NT2/D1 (cell line): ENCODE measurements at regions not wholly inside any gene's neighbourhood (a gene's known extent, or its start where the extent isn't known, plus 50 kb on each side); places are given as distances from the start of the nearest gene placed in this dataset.

Experiments
- DNase-seq: peaks from one replicate; pipeline ENCODE4 v3.0.0-alpha.2; 2011; ENCODE audit warnings: low read depth, low spot score
- H3K27me3 ChIP-seq: 2 replicates; pipeline ENCODE4 v1.6.0; 2011; ENCODE audit warnings: mild to moderate bottlenecking; ENCODE audit not compliant: insufficient read length, insufficient read depth
- H3K36me3 ChIP-seq: 2 replicates; pipeline ENCODE4 v1.6.1; 2011; ENCODE audit warnings: mild to moderate bottlenecking, low read length, mixed read lengths; ENCODE audit not compliant: insufficient read depth, insufficient read length
- H3K4me1 ChIP-seq: 2 replicates; pipeline ENCODE4 v1.5.1; 2011; ENCODE audit not compliant: insufficient read depth, insufficient read length
- H3K4me3 ChIP-seq: 2 replicates; pipeline ENCODE4 v1.5.1; 2011; ENCODE audit warnings: low read depth; ENCODE audit not compliant: insufficient read length
- H3K9ac ChIP-seq: 2 replicates; pipeline ENCODE4 v1.6.0; 2011; ENCODE audit warnings: low read depth; ENCODE audit not compliant: insufficient read length
- H3K9me3 ChIP-seq: 2 replicates; pipeline ENCODE4 v1.5.1; 2011; ENCODE audit warnings: mild to moderate bottlenecking, low read length; ENCODE audit not compliant: insufficient read depth
- SUZ12 ChIP-seq: IDR thresholded peaks from 2 replicates; pipeline ENCODE4 v1.6.1; 2011; ENCODE audit not compliant: insufficient read length, insufficient read depth; ENCODE audit errors: extremely low read depth
- YY1 ChIP-seq: IDR thresholded peaks from 2 replicates; pipeline ENCODE4 v1.6.1; 2011; ENCODE audit not compliant: insufficient read length, insufficient read depth
- ZNF274 ChIP-seq: IDR thresholded peaks from 2 replicates; pipeline ENCODE4 v1.6.1; 2011; ENCODE audit warnings: mild to moderate bottlenecking, low read depth, low read length

GRCh38 chr5:128007939-128008338 is 75.6 kb upstream of the SLC12A2 start:
- TF ChIP-seq YY1: no peak
- TF ChIP-seq ZNF274: no peak
- TF ChIP-seq SUZ12: no peak
- Histone ChIP-seq H3K4me3 (no peak overlapping the region), H3K9me3 (no peaks in the 10 kb centered on the region), H3K9ac (no peak overlapping the region), H3K36me3 (no peaks in the 10 kb centered on the region), H3K4me1 (no peaks in the 10 kb centered on the region), H3K27me3 (no peaks in the 10 kb centered on the region)
- no peak for DNase-seq

GRCh38 chr5:128009403-128009802 is 74.2 kb upstream of the SLC12A2 start:
- H3K9ac ChIP-seq: no peak overlapping the region
- TF ChIP-seq ZNF274 (no peak), YY1 (no peak), SUZ12 (no peak)
- peak; percentile 18 for DNase-seq
- H3K36me3 ChIP-seq: no peaks in the 10 kb centered on the region
- no peak overlapping the region for H3K4me3 ChIP-seq
- no peaks in the 10 kb centered on the region for H3K4me1 ChIP-seq
- H3K27me3 ChIP-seq: no peaks in the 10 kb centered on the region
- no peaks in the 10 kb centered on the region for H3K9me3 ChIP-seq

DNA sequence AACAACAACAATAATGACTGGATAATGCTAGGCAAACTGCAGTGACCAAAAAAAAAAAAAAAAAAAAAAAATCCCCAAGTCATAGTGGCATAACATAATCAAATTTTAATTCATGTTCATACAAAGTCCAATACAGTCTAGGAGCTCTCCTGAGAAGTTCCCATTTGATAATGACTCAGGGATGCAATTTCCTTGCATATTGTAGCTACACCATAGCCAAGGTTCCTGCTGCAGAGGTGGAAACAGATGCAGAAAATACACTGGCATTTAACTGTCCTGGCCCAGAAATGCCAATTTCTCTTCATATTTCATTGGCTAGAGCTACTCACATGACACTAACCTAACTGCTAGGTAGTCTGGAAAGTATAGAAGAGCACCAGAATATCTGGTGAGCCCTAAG is 72.2 kb upstream of the SLC12A2 start:
- H3K36me3 ChIP-seq: no peaks in the 10 kb centered on the region
- TF ChIP-seq SUZ12 (no peak), ZNF274 (no peak), YY1 (no peak)

GRCh38 chr5:128014578-128014977 is 69.0 kb upstream of the SLC12A2 start:
- no peak overlapping the region for H3K9ac ChIP-seq
- TF ChIP-seq ZNF274: no peak
- no peak for TF ChIP-seq SUZ12
- no peak for TF ChIP-seq YY1
- H3K36me3 ChIP-seq: no peaks in the 10 kb centered on the region
- no peaks in the 10 kb centered on the region for H3K27me3 ChIP-seq
- H3K9me3 ChIP-seq: no peaks in the 10 kb centered on the region
- DNase-seq: no peak
- no peak overlapping the region for H3K4me3 ChIP-seq
- no peaks in the 10 kb centered on the region for H3K4me1 ChIP-seq

More for the DNA sequence above, 72.2 kb upstream of the SLC12A2 start:
- no peaks in the 10 kb centered on the region for H3K4me1 ChIP-seq
- no peaks in the 10 kb centered on the region for H3K9me3 ChIP-seq
- no peak for DNase-seq
- H3K27me3 ChIP-seq: no peaks in the 10 kb centered on the region
- H3K9ac ChIP-seq: no peak overlapping the region
- H3K4me3 ChIP-seq: no peak overlapping the region

- H3K4me3 ChIP-seq: no peak overlapping the region
- no peaks in the 10 kb centered on the region for H3K36me3 ChIP-seq
- no peaks in the 10 kb centered on the region for H3K27me3 ChIP-seq
- H3K4me1 ChIP-seq: no peaks in the 10 kb centered on the region
- H3K9me3 ChIP-seq: no peaks in the 10 kb centered on the region
- DNase-seq: no peak
- TF ChIP-seq SUZ12 (no peak), YY1 (no peak), ZNF274 (no peak)
- H3K9ac ChIP-seq: no peak overlapping the region
These were observed 68.1 kb upstream of the SLC12A2 start for GRCh38 chr5:128015478-128015877.

DNA sequence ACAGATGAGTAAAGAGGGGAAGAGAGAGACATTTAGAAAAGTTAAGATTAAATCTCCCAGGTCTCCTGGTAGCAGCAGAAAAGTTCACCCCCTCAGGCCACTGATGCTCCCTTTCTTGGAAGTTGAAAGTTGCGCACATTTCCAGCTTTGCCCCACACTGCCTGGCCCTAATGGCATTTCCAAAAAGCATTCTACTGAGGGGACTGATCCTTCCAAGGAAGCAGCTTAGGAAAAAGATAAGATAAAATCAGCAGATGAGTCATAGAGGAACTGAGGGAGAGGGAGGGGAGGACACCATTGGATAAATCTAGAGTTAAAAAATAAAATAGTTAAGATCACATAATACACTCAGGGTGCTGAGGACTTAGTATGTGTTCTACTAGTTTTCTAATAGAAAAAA is 67.6 kb upstream of the SLC12A2 start:
- H3K9me3 ChIP-seq: no peaks in the 10 kb centered on the region
- no peak overlapping the region for H3K9ac ChIP-seq
- TF ChIP-seq YY1: no peak
- no peak for TF ChIP-seq ZNF274
- TF ChIP-seq SUZ12: no peak
- DNase-seq: no peak
- no peaks in the 10 kb centered on the region for H3K27me3 ChIP-seq
- no peak overlapping the region for H3K4me3 ChIP-seq
- H3K4me1 ChIP-seq: no peaks in the 10 kb centered on the region
- H3K36me3 ChIP-seq: no peaks in the 10 kb centered on the region

- Histone ChIP-seq H3K4me3 (no peak overlapping the region), H3K9me3 (no peaks in the 10 kb centered on the region), H3K9ac (no peak overlapping the region), H3K27me3 (no peaks in the 10 kb centered on the region), H3K36me3 (no peaks in the 10 kb centered on the region), H3K4me1 (no peaks in the 10 kb centered on the region)
- no peak for DNase-seq
- TF ChIP-seq ZNF274 (no peak), YY1 (no peak), SUZ12 (no peak)
These were observed 64.2 kb upstream of the SLC12A2 start for GRCh38 chr5:128019391-128019790.

GRCh38 chr5:128020012-128020411 is 63.6 kb upstream of the SLC12A2 start:
- TF ChIP-seq ZNF274: no peak
- no peak for TF ChIP-seq YY1
- no peak for TF ChIP-seq SUZ12
- no peaks in the 10 kb centered on the region for H3K4me1 ChIP-seq
- no peaks in the 10 kb centered on the region for H3K36me3 ChIP-seq
- DNase-seq: no peak
- H3K4me3 ChIP-seq: no peak overlapping the region
- H3K9ac ChIP-seq: no peak overlapping the region
- no peaks in the 10 kb centered on the region for H3K27me3 ChIP-seq
- no peaks in the 10 kb centered on the region for H3K9me3 ChIP-seq
